Transverse colon (tissue), 4 donors: ENCODE measurements at regions not wholly inside any gene's neighbourhood (a gene's known extent, or its start where the extent isn't known, plus 50 kb on each side); places are given as distances from the start of the nearest gene placed in this dataset.

Source experiments
- DNase-seq: peaks from one replicate; pipeline ENCODE4 v3.0.0-alpha.2; 2019
- H3K27ac ChIP-seq, 4 donors: fragments of 200-600 bp; sonication (generic); 2 replicates each; pipeline ENCODE4 v1.5.1; 2016 to 2018; ENCODE audit warnings: inconsistent platforms in 4 of 4
- H3K27me3 ChIP-seq: fragments of 200-600 bp; sonication (generic); 2 replicates; pipeline ENCODE4 v1.5.1; 2017; ENCODE audit warnings: inconsistent platforms
- H3K36me3 ChIP-seq, 4 donors: fragments of 200-600 bp; sonication (generic); 2 replicates each; pipeline ENCODE4 v1.5.1; 2017 to 2019; ENCODE audit warnings: inconsistent platforms in 4 of 4
- H3K4me1 ChIP-seq, 4 donors: fragments of 200-600 bp; sonication (generic); 2 replicates each; pipeline ENCODE4 v1.5.1; 2017 to 2020; ENCODE audit warnings: inconsistent platforms in 4 of 4
- H3K4me3 ChIP-seq, 4 donors: fragments of 200-600 bp; sonication (generic); 1 replicate in 1 of 4; 2 replicates in 3 of 4; pipeline versions ENCODE4 v1.5.1 to v1.6.1; 2017 to 2019; ENCODE audit warnings: inconsistent platforms in 4 of 4
- H3K9me3 ChIP-seq, 2 donors: fragments of 200-600 bp; sonication (generic); 2 replicates each; pipeline ENCODE4 v1.5.1; 2017 to 2019; ENCODE audit warnings: inconsistent platforms in 2 of 2
- EP300 ChIP-seq: sonication (generic); formaldehyde crosslinking; IDR thresholded peaks from one replicate; pipeline ENCODE4 v1.6.1; 2017; ENCODE audit warnings: antibody characterized with exemption, low read depth
- POLR2A ChIP-seq: fragments of 450-650 bp; IDR thresholded peaks from one replicate; pipeline ENCODE4 v1.6.1; 2016; ENCODE audit warnings: antibody characterized with exemption, mild to moderate bottlenecking, moderate library complexity
- POLR2AphosphoS5 ChIP-seq, 3 donors: sonication (generic); formaldehyde crosslinking; IDR thresholded peaks; one replicate each; pipeline ENCODE4 v1.6.1; 2016; ENCODE audit warnings: antibody characterized with exemption in 3 of 3
- WGBS, 2 donors: methylation state at CpG; one replicate each; pipeline ENCODE4 v1.1.5; 2018; ENCODE audit warnings: low coverage in 1 of 2; 5-methylcytosine and 5-hydroxymethylcytosine counted together
- in situ Hi-C, 4 donors: fragments of 200-750 bp; cut with MboI; loops; one replicate each; pipeline versions ENCODE4 v1.15.0 to v1.15.1; 2017; ENCODE audit warnings: low sequenced_read_pairs in 3 of 4, low pct_ligation_motif_present in 1 of 4, low pct_unique_long_range_greater_than_20kb in 1 of 4
- intact Hi-C: fragments of 100-400 bp; cut with DNase I; formaldehyde crosslinking; loops from one replicate; pipeline ENCODE4 v1.15.1; 2023; ENCODE audit warnings: low total_unique reads
- TF ChIP-seq, protein P1 (sequence below), 5 experiments: fragments of 200-600 bp in 3 of 5; fragments of 450-650 bp in 2 of 5; sonication (generic) in 3 of 5; IDR thresholded peaks; 1 replicate in 2 of 5; 2 replicates in 3 of 5; pipeline ENCODE4 v1.5.1; 2016 to 2017; ENCODE audit warnings: antibody characterized with exemption in 5 of 5, inconsistent platforms in 3 of 5, mild to moderate bottlenecking in 2 of 5, moderate library complexity in 1 of 5

DNA sequence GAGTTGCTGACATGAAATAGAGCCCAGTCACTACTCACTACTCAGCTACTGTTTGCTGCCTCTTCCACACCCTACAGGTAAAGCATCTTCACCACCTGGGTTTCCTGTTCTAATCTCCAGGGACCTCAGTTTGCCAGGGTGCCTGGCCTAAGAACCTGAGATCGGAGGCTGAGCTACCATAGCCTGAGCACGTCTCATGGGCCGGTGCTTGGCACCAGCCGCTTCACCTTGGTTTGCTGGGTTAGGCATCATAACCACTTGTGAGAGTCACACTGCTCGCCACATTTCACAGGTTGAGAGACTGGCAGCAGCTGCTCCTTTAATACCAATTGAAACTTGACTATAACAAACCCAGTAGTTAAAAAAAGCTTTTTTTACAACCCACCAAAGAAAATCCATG lies 75.1 kb downstream of the EMX2 start:
- intact Hi-C loops (no loop called here), in situ Hi-C loops (no loop called here)
- 71 to 88% methylated on average over 3 to 5 of the region's 5 CpGs for WGBS, 2 donors
- Histone ChIP-seq H3K27me3 (no peaks in the 10 kb centered on the region), H3K27ac (no peak overlapping the region), H3K9me3 (no peaks in the 10 kb centered on the region), H3K4me3 (no peak overlapping the region), H3K36me3 (no peaks in the 10 kb centered on the region), H3K4me1 (no peaks in the 10 kb centered on the region)
- DNase-seq, result no peak
- no peak for TF ChIP-seq POLR2A
- no peak for TF ChIP-seq POLR2AphosphoS5 (IDR thresholded peaks at IDR 0.05)
- TF ChIP-seq, protein P1, sequence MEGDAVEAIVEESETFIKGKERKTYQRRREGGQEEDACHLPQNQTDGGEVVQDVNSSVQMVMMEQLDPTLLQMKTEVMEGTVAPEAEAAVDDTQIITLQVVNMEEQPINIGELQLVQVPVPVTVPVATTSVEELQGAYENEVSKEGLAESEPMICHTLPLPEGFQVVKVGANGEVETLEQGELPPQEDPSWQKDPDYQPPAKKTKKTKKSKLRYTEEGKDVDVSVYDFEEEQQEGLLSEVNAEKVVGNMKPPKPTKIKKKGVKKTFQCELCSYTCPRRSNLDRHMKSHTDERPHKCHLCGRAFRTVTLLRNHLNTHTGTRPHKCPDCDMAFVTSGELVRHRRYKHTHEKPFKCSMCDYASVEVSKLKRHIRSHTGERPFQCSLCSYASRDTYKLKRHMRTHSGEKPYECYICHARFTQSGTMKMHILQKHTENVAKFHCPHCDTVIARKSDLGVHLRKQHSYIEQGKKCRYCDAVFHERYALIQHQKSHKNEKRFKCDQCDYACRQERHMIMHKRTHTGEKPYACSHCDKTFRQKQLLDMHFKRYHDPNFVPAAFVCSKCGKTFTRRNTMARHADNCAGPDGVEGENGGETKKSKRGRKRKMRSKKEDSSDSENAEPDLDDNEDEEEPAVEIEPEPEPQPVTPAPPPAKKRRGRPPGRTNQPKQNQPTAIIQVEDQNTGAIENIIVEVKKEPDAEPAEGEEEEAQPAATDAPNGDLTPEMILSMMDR (IDR thresholded peaks at IDR 0.05), result no peak
- TF ChIP-seq EP300, result no peak

DNA sequence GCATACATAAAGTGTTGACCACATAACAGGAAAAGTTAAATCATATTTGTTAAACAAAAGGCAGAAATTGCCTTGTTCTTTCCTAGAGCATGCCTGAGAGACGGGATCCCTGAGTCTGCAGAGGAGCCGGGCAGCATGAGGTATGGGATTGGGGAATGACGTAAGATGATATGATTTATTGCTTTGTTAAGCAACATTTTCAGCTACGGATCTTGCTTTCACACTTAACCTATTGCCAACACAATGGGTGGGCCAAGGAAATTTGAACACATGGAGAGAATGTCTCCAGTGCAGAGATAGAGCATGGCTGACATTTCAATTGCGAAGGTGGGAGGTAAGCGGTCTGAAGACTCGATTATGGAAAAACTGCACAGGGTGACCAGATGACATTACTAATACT lies 76.7 kb downstream of the EMX2 start:
- intact Hi-C loops (no loop called here), in situ Hi-C loops (no loop called here)
- Histone ChIP-seq H3K4me3 (no peak overlapping the region), H3K4me1 (no peaks in the 10 kb centered on the region), H3K9me3 (no peaks in the 10 kb centered on the region), H3K27ac (no peak overlapping the region), H3K27me3 (no peaks in the 10 kb centered on the region), H3K36me3 (no peaks in the 10 kb centered on the region)
- no peak for TF ChIP-seq POLR2AphosphoS5 (IDR thresholded peaks at IDR 0.05)
- TF ChIP-seq, protein P1 (IDR thresholded peaks at IDR 0.05), result no peak
- no peak for TF ChIP-seq EP300
- no peak for TF ChIP-seq POLR2A
- 68 to 69% methylated on average over 2 to 7 of the region's 7 CpGs for WGBS, 2 donors
- DNase-seq, result no peak

DNA sequence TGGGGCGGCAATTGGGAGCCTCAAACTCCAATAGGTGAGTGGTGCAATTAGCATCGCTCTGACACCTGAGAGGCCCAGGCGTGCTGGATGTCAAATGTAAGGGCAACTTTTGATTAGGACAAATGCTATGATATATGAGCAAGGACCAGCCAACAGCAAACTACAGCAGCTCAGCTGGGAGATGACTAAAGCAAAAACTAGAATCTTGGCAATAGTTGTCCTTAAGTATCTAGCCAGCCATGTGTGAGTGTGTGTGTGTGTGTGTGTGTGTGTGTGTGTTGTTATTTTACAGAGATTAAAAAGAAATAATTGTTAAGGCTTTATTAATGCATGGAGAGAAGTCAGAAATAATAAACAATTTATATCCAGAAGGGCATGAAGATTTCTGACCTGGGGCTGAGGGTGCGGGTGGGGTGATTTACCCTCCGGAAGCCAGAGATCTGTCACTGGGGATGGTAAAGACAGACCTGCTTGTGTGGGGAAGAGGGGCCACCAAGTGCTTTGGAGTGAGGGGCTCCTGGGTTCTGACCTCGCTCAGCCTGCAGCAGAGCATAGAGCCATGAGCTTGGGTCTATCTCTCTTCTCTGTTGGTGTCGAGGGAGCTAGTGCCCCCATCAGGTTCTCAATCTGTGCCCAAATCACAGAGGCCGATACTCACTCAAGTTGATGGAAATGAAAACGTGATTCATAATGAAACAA lies 77.3 kb downstream of the EMX2 start:
- Histone ChIP-seq H3K27me3 (no peaks in the 10 kb centered on the region), H3K4me1 (no peaks in the 10 kb centered on the region), H3K27ac (no peak overlapping the region), H3K9me3 (no peaks in the 10 kb centered on the region), H3K4me3 (no peak overlapping the region), H3K36me3 (no peaks in the 10 kb centered on the region)
- intact Hi-C loops (no loop called here), in situ Hi-C loops (no loop called here)
- TF ChIP-seq, protein P1 (IDR thresholded peaks at IDR 0.05), result no peak
- TF ChIP-seq EP300 (no peak), POLR2AphosphoS5 (IDR thresholded peaks at IDR 0.05) (no peak), POLR2A (no peak)
- no peak for DNase-seq
- 81 to 90% methylated on average over 2 to 9 of the region's 9 CpGs for WGBS, 2 donors

DNA sequence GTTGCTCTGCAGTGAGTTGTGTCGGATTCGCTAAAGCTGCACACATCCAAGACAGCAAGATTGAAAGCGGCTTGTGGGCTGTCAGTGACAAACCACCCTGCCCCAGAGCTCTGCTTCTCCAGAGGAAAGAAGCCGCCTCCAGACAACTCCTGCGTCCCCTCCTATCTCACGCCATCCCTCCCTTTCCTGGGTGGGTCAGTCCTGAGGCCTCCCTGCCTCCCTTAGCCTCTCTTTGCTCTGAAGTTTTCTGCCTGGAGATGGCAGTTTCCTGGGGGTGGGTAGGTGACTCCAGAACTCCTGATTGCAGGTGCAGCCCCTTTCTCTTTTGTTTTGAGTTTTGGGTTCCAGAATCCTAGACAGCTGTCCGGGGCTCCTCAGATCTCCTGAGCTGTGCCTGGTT lies 78.7 kb downstream of the EMX2 start:
- no peak overlapping the region for H3K4me3 ChIP-seq
- no peak for TF ChIP-seq POLR2AphosphoS5 (IDR thresholded peaks at IDR 0.05)
- TF ChIP-seq, protein P1 (IDR thresholded peaks at IDR 0.05), result no peak
- TF ChIP-seq EP300, result no peak
- TF ChIP-seq POLR2A, result no peak
- 87% methylated on average over 7 of the region's 7 CpGs; no CpG with 5 or more reads in 1 of the 2 donors for WGBS, 2 donors
- no peaks in the 10 kb centered on the region for H3K9me3 ChIP-seq
- H3K27ac ChIP-seq, result no peak overlapping the region
- no peaks in the 10 kb centered on the region for H3K36me3 ChIP-seq
- H3K4me1 ChIP-seq, result no peaks in the 10 kb centered on the region
- in situ Hi-C loops, result no loop called here
- no peak for DNase-seq
- intact Hi-C loops, result no loop called here
- H3K27me3 ChIP-seq, result no peaks in the 10 kb centered on the region
